ENCODE measurements at regions not wholly inside any gene's neighbourhood (a gene's known extent, or its start where the extent isn't known, plus 50 kb on each side); places are given as distances from the start of the nearest gene placed in this dataset.

GRCh38 chr6:138685257-138685656 is 88.3 kb upstream of the CCDC28A start:
- TF ChIP-seq SP1 (IDR thresholded peaks at IDR 0.05): no peak
- TF ChIP-seq NFRKB (IDR thresholded peaks at IDR 0.05): no peak
- no peak for TF ChIP-seq HDGF (IDR thresholded peaks at IDR 0.05; ENCODE audit: borderline replicate concordance)
- TF ChIP-seq, protein P1, sequence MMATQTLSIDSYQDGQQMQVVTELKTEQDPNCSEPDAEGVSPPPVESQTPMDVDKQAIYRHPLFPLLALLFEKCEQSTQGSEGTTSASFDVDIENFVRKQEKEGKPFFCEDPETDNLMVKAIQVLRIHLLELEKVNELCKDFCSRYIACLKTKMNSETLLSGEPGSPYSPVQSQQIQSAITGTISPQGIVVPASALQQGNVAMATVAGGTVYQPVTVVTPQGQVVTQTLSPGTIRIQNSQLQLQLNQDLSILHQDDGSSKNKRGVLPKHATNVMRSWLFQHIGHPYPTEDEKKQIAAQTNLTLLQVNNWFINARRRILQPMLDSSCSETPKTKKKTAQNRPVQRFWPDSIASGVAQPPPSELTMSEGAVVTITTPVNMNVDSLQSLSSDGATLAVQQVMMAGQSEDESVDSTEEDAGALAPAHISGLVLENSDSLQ (IDR thresholded peaks at IDR 0.05): no peak
- TF ChIP-seq ZNF384 (IDR thresholded peaks at IDR 0.05): no peak
- no peak for TF ChIP-seq FOXA1 (IDR thresholded peaks at IDR 0.05)
